Neural cell (in vitro differentiated cells): ENCODE measurements at regions not wholly inside any gene's neighbourhood (a gene's known extent, or its start where the extent isn't known, plus 50 kb on each side); places are given as distances from the start of the nearest gene placed in this dataset.

Experiments
- H2AFZ ChIP-seq: fragments of 200-600, 300-800 bp; sonication (generic), shearing (Covaris generic); 2 replicates; pipeline ENCODE4 v1.6.0; 2014; ENCODE audit warnings: low read depth, mild to moderate bottlenecking, antibody characterized with exemption, low read length, moderate library complexity
- H3F3A ChIP-seq: fragments of 200-600 bp; shearing (Covaris generic); 2 replicates; pipeline ENCODE4 v1.6.1; 2016; ENCODE audit warnings: mild to moderate bottlenecking, moderate library complexity, mixed read lengths, antibody characterized with exemption, low read length; ENCODE audit not compliant: insufficient read depth, poor library complexity, severe bottlenecking
- H3K27ac ChIP-seq: fragments of 200-600, 300-800 bp; sonication (generic), shearing (Covaris generic); 2 replicates; pipeline ENCODE4 v1.5.1; 2014; ENCODE audit warnings: mild to moderate bottlenecking, low read length, moderate library complexity
- H3K27me3 ChIP-seq: fragments of 300-800, 200-600 bp; sonication (generic), shearing (Covaris generic); 2 replicates; pipeline ENCODE4 v1.6.0; 2014; ENCODE audit warnings: mild to moderate bottlenecking, low read depth, low read length, moderate library complexity; ENCODE audit not compliant: insufficient read depth
- H3K36me3 ChIP-seq: fragments of 300-800, 200-600 bp; sonication (generic), shearing (Covaris generic); 2 replicates; pipeline ENCODE4 v1.5.1; 2014; ENCODE audit warnings: mild to moderate bottlenecking, antibody characterized with exemption, low read length, moderate library complexity; ENCODE audit not compliant: insufficient read depth
- H3K4me2 ChIP-seq: fragments of 300-800, 200-600 bp; sonication (generic), shearing (Covaris generic); 2 replicates; pipeline ENCODE4 v1.6.0; 2014; ENCODE audit warnings: mild to moderate bottlenecking, low read length
- H3K4me3 ChIP-seq: fragments of 300-800, 200-600 bp; sonication (generic), shearing (Covaris generic); 2 replicates; pipeline ENCODE4 v1.5.1; 2014; ENCODE audit warnings: mild to moderate bottlenecking, low read length, moderate library complexity
- H3K79me2 ChIP-seq: fragments of 200-600 bp; shearing (Covaris generic); replicated peaks from 2 replicates; pipeline ENCODE4 v1.6.0; 2014; ENCODE audit warnings: mild to moderate bottlenecking, low read length, moderate library complexity; ENCODE audit not compliant: insufficient read depth
- H3K9ac ChIP-seq: fragments of 300-800, 200-600 bp; sonication (generic), shearing (Covaris generic); 2 replicates; pipeline ENCODE4 v1.6.1; 2016; ENCODE audit warnings: mild to moderate bottlenecking, low read length, mixed read lengths
- H3K9me2 ChIP-seq: fragments of 200-600 bp; shearing (Covaris generic); 2 replicates; pipeline ENCODE4 v1.6.1; 2016; ENCODE audit warnings: mild to moderate bottlenecking, low read length, mixed read lengths; ENCODE audit not compliant: insufficient read depth
- H3K9me3 ChIP-seq: fragments of 200-600, 300-800 bp; sonication (generic), shearing (Covaris generic); 2 replicates; pipeline ENCODE4 v1.6.1; 2016; ENCODE audit warnings: mild to moderate bottlenecking, mixed run types, low read length, moderate library complexity, mixed read lengths
- H4K20me1 ChIP-seq: fragments of 200-600 bp; shearing (Covaris generic); 2 replicates; pipeline ENCODE4 v1.6.1; 2016; ENCODE audit warnings: mild to moderate bottlenecking, mixed run types; ENCODE audit not compliant: insufficient read depth
- CTCF ChIP-seq: fragments of 450-650 bp; IDR thresholded peaks from 2 replicates; pipeline ENCODE4 v1.5.1; 2014; ENCODE audit warnings: antibody characterized with exemption, mild to moderate bottlenecking, moderate library complexity; ENCODE audit not compliant: poor library complexity, severe bottlenecking
- EP300 ChIP-seq: fragments of 450-650 bp; conservative IDR thresholded peaks from 2 replicates; pipeline ENCODE4 v1.6.1; 2014; ENCODE audit warnings: antibody characterized with exemption, mild to moderate bottlenecking, moderate library complexity; ENCODE audit not compliant: poor library complexity, severe bottlenecking
- EZH2 ChIP-seq: fragments of 200-600, 300-800 bp; shearing (Covaris generic), sonication (generic); IDR thresholded peaks from 2 replicates; pipeline ENCODE4 v1.6.1; 2014; ENCODE audit warnings: antibody characterized with exemption, low read length, borderline replicate concordance, mild to moderate bottlenecking; ENCODE audit not compliant: insufficient read depth, poor library complexity, severe bottlenecking
- MXI1 ChIP-seq: fragments of 450-650 bp; conservative IDR thresholded peaks from 2 replicates; pipeline ENCODE4 v1.6.1; 2014; ENCODE audit warnings: antibody characterized with exemption, mild to moderate bottlenecking; ENCODE audit not compliant: poor library complexity, severe bottlenecking
- POLR2AphosphoS5 ChIP-seq: IDR thresholded peaks from 2 replicates; pipeline ENCODE4 v1.6.1; 2012
- RAD21 ChIP-seq: fragments of 450-650 bp; conservative IDR thresholded peaks from 2 replicates; pipeline ENCODE4 v1.6.1; 2014; ENCODE audit warnings: antibody characterized with exemption, mild to moderate bottlenecking, moderate library complexity
- SMC3 ChIP-seq: fragments of 450-650 bp; conservative IDR thresholded peaks from 2 replicates; pipeline ENCODE4 v1.6.1; 2014; ENCODE audit warnings: antibody characterized with exemption, mild to moderate bottlenecking, moderate library complexity; ENCODE audit not compliant: poor library complexity
- TAF1 ChIP-seq: IDR thresholded peaks from 2 replicates; pipeline ENCODE4 v1.6.1; 2012; ENCODE audit warnings: low read depth
- TF ChIP-seq, protein P1 (sequence below): IDR thresholded peaks from 2 replicates; pipeline ENCODE4 v1.6.1; 2012; ENCODE audit warnings: borderline replicate concordance

GRCh38 chr11:11011617-11012016 lies 153.8 kb upstream of the ZBED5 start:
- no peak overlapping the region for H2AFZ ChIP-seq
- TF ChIP-seq EP300 (no peak), RAD21 (no peak)
- no peak overlapping the region for H3K4me3 ChIP-seq
- no peaks in the 10 kb centered on the region for H3K79me2 ChIP-seq
- no peak overlapping the region for H3K27ac ChIP-seq
- H3K9me2 ChIP-seq, result no peaks in the 10 kb centered on the region
- no peak overlapping the region for H3K4me2 ChIP-seq
- H3K36me3 ChIP-seq, result no peaks in the 10 kb centered on the region
- H3F3A ChIP-seq, result no peaks in the 10 kb centered on the region
- H4K20me1 ChIP-seq, result no peaks in the 10 kb centered on the region
- no peaks in the 10 kb centered on the region for H3K9me3 ChIP-seq
- no peaks in the 10 kb centered on the region for H3K27me3 ChIP-seq
- H3K9ac ChIP-seq, result no peak overlapping the region

DNA sequence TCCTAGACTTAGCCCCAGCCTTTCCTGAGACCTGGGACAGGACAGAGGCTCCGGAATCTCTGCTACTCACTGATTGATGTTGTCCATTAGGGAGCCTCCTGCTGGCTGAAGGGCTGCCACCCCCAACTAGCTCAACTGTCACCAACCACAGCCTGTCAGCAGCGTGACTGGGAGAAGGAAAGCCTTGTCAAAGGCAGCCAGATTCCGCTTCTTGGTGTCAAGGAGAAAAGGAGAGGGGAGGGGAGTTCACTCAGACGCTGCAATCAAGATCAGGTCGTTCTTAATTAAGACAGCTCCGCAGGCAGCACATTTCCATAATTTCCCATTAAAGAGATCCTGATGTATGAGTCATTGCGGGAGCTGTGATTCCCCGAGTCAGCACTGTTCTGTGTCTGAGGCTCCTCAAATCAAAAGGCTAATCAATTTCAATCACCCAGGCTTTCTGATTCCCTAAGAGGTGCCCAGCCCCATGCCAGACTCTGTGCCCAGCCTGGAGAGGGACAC lies 152.8 kb upstream of the ZBED5 start:
- Histone ChIP-seq H3K79me2 (no peaks in the 10 kb centered on the region), H3K9me2 (no peaks in the 10 kb centered on the region), H2AFZ (no peak overlapping the region), H3K4me2 (no peak overlapping the region), H4K20me1 (no peaks in the 10 kb centered on the region), H3K27me3 (no peaks in the 10 kb centered on the region), H3K9ac (peak overlapping the region; percentile 5), H3K36me3 (no peaks in the 10 kb centered on the region), H3F3A (no peaks in the 10 kb centered on the region), H3K4me3 (peak overlapping the region; percentile 36), H3K27ac (peak overlapping the region; percentile 44), H3K9me3 (peaks cover 4% of the 10 kb centered on the region)
- TF ChIP-seq CTCF, result peak; percentile 34
- TF ChIP-seq RAD21, result no peak
- TF ChIP-seq POLR2AphosphoS5, result peak; percentile 58
- TF ChIP-seq EP300, result peak; percentile 79
- TF ChIP-seq MXI1, result no peak
- no peak for TF ChIP-seq EZH2
- TF ChIP-seq, protein P1, sequence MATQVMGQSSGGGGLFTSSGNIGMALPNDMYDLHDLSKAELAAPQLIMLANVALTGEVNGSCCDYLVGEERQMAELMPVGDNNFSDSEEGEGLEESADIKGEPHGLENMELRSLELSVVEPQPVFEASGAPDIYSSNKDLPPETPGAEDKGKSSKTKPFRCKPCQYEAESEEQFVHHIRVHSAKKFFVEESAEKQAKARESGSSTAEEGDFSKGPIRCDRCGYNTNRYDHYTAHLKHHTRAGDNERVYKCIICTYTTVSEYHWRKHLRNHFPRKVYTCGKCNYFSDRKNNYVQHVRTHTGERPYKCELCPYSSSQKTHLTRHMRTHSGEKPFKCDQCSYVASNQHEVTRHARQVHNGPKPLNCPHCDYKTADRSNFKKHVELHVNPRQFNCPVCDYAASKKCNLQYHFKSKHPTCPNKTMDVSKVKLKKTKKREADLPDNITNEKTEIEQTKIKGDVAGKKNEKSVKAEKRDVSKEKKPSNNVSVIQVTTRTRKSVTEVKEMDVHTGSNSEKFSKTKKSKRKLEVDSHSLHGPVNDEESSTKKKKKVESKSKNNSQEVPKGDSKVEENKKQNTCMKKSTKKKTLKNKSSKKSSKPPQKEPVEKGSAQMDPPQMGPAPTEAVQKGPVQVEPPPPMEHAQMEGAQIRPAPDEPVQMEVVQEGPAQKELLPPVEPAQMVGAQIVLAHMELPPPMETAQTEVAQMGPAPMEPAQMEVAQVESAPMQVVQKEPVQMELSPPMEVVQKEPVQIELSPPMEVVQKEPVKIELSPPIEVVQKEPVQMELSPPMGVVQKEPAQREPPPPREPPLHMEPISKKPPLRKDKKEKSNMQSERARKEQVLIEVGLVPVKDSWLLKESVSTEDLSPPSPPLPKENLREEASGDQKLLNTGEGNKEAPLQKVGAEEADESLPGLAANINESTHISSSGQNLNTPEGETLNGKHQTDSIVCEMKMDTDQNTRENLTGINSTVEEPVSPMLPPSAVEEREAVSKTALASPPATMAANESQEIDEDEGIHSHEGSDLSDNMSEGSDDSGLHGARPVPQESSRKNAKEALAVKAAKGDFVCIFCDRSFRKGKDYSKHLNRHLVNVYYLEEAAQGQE, result peak; percentile 32
- no peak for TF ChIP-seq TAF1
- TF ChIP-seq SMC3, result peak; percentile 37

DNA sequence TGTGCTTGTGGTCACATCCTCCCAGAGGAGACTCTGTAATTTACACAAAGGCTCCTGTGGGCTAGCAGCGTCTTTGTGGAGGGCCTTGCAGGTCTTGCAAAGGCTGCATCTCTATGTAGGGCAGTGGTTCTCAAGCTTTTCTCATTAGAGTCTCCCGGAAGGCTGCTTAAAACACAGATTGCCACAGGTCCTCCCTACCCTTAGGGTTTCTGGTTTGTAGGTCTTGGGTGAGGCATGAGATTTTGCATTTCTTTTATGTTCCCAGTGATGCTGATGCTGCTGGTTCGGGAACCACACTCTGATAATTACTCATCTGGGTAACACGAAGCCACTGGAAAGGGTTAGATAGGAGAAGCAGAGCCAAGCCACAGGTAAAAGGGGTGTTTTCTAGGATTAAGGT lies 151.3 kb upstream of the ZBED5 start:
- no peaks in the 10 kb centered on the region for H3K79me2 ChIP-seq
- H3F3A ChIP-seq, result no peaks in the 10 kb centered on the region
- no peak overlapping the region for H3K4me2 ChIP-seq
- TF ChIP-seq RAD21, result no peak
- TF ChIP-seq CTCF, result no peak
- no peak for TF ChIP-seq MXI1
- TF ChIP-seq EP300, result no peak
- no peak for TF ChIP-seq SMC3
- TF ChIP-seq EZH2, result no peak
- no peak for TF ChIP-seq TAF1
- no peak for TF ChIP-seq POLR2AphosphoS5
- TF ChIP-seq, protein P1, result no peak
- no peak overlapping the region for H2AFZ ChIP-seq
- no peak overlapping the region for H3K9ac ChIP-seq
- peaks cover 4% of the 10 kb centered on the region for H3K9me3 ChIP-seq
- no peak overlapping the region for H3K4me3 ChIP-seq
- no peaks in the 10 kb centered on the region for H4K20me1 ChIP-seq
- H3K9me2 ChIP-seq, result no peaks in the 10 kb centered on the region
- no peak overlapping the region for H3K27ac ChIP-seq
- H3K36me3 ChIP-seq, result no peaks in the 10 kb centered on the region
- H3K27me3 ChIP-seq, result no peaks in the 10 kb centered on the region
